ENCODE measurements at regions not wholly inside any gene's neighbourhood (a gene's known extent, or its start where the extent isn't known, plus 50 kb on each side); places are given as distances from the start of the nearest gene placed in this dataset.
A peak's percentile ranks its signal among the peaks of the same experiment; 100 is the strongest.
"Not testable (repeated sequence)": the region's sequence is repeated elsewhere in the genome, so short reads cannot be mapped to it uniquely, and the experiment has no call there.

DNA sequence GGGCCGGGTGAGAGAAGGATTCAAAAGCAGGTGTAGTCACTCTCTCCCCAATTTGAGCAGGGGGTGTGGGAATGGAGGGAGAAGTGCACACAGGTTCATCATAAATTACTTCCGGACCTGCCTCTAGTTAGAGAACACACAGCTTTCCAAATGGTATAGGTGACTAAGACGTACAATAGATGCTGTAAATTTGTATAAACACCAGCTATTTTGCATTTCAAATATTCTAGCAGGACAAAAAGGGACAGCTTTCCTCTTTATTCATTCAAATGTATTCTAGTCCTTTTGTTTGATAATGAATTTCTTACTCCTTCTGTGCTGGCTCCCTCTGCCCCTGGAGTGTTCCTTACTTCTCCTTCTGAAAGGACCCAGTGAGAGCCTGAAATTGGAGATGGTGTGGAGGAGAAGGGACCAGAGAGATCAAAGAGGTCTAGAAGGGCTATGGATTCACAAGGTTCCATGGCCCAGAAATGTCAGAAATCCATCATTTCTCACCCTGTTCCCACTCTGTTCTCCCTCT is 53.2 kb upstream of the SH3BP4 start:
- H3K4me3 ChIP-seq, result no peak overlapping the region
- H3K36me3 ChIP-seq, result no peaks in the 10 kb centered on the region
- TF ChIP-seq, protein P1, sequence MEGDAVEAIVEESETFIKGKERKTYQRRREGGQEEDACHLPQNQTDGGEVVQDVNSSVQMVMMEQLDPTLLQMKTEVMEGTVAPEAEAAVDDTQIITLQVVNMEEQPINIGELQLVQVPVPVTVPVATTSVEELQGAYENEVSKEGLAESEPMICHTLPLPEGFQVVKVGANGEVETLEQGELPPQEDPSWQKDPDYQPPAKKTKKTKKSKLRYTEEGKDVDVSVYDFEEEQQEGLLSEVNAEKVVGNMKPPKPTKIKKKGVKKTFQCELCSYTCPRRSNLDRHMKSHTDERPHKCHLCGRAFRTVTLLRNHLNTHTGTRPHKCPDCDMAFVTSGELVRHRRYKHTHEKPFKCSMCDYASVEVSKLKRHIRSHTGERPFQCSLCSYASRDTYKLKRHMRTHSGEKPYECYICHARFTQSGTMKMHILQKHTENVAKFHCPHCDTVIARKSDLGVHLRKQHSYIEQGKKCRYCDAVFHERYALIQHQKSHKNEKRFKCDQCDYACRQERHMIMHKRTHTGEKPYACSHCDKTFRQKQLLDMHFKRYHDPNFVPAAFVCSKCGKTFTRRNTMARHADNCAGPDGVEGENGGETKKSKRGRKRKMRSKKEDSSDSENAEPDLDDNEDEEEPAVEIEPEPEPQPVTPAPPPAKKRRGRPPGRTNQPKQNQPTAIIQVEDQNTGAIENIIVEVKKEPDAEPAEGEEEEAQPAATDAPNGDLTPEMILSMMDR (IDR thresholded peaks at IDR 0.05), result no peak
- TF ChIP-seq POLR2A (IDR thresholded peaks at IDR 0.05), result no peak
- intact Hi-C loops (cut with DNase I), result no loop called here
- H3K27me3 ChIP-seq, result no peaks in the 10 kb centered on the region
- no peak for ATAC-seq
- no peak for DNase-seq
- H3K9me3 ChIP-seq, result peaks cover 0 to 5% (median 0%) of the 10 kb centered on the region in 12 donors
- no peaks in the 10 kb centered on the region for H3K4me1 ChIP-seq
- WGBS, 4 donors, result 94 to 96% (median 95%) methylated on average over 3 of the region's 3 CpGs
- H3K27ac ChIP-seq, result no peak overlapping the region

DNA sequence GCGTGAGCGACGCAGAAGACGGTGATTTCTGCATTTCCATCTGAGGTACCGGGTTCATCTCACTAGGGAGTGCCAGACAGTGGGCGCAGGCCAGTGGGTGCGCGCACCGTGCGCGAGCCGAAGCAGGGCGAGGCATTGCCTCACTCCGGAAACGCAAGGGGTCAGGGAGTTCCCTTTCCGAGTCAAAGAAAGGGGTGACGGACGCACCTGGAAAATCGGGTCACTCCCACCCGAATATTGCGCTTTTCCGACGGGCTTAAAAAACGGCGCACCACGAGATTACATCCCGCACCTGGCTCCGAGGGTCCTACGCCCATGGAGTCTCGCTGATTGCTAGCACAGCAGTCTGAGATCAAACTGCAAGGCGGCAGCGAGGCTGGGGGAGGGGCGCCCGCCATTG is 63.4 kb upstream of the SH3BP4 start:
- Histone ChIP-seq H3K27ac (peak overlapping the region in 1 of 12 donors; percentile 48), H3K4me3 (peak overlapping the region in 9 of 12 donors; percentile 5 to 48 (median 31))
- not testable (repeated sequence) for DNase-seq, H3K27me3 ChIP-seq, H3K4me1 ChIP-seq, ATAC-seq, H3K9me3 ChIP-seq, H3K36me3 ChIP-seq
- intact Hi-C loops (cut with DNase I), result loop anchor here in 5 of 10 donors (10.0 kb wide), 4 partner anchors 66 to 334 kb away; partner anchors contain the start of gene SH3BP4 (in 1 of the 5)
- 46 to 66% (median 56%) methylated on average over 19 to 31 of the region's 34 CpGs for WGBS, 4 donors

DNA sequence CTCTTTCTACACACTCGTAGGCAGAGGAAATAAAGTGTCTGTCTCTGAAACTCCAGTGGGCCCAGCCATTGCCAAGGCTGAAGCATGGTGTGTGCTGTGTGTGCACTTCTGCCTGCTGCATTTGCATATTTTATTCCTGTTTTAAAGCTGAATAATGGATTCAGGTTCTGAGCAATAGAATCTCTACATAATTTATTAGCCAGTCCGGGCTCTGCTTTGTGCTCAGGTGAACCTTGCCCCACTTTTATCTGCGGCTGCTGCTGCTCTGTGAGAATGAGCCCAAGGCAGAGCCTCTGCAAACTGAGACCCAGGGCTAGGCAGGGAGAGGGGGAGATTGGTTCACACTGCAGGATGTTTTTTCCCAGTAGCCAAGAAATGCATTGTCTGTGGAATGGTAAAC is 64.6 kb upstream of the SH3BP4 start:
- no peaks in the 10 kb centered on the region for H3K9me3 ChIP-seq
- TF ChIP-seq, protein P1 (IDR thresholded peaks at IDR 0.05), result no peak
- TF ChIP-seq POLR2A (IDR thresholded peaks at IDR 0.05), result no peak
- no peaks in the 10 kb centered on the region for H3K36me3 ChIP-seq
- intact Hi-C loops (cut with DNase I), result loop anchor here in 5 of 10 donors (10.0 kb wide), 4 partner anchors 68 to 332 kb away; partner anchors contain the start of gene SH3BP4 (in 1 of the 5)
- ATAC-seq (no peak), DNase-seq (no peak)
- peaks cover 0 to 7% (median 2%) of the 10 kb centered on the region in 12 donors for H3K4me1 ChIP-seq
- WGBS, 4 donors, result 95 to 98% (median 97%) methylated on average over 3 of the region's 3 CpGs
- no peaks in the 10 kb centered on the region for H3K27me3 ChIP-seq
- no peak overlapping the region for H3K4me3 ChIP-seq
- H3K27ac ChIP-seq, result no peak overlapping the region

DNA sequence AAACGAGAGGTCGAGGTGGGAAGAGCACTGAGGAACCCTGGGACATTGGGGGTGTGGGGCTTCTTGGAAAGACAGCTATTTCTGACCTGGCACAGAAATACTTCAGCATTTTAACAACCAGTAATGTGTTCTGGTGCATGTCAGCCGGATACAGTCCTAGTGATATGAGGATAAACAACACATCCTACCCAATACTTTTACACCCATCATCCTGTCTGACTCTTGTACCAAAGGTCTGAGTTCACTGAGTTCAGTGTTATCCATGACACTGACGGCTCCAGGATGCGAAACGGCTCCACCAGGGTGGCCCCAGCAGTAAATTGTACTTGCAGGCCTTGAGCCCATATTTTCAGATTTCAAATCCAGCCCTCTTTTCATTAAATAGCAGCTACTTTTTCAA is 65.9 kb upstream of the SH3BP4 start:
- H3K27me3 ChIP-seq, result no peaks in the 10 kb centered on the region
- H3K9me3 ChIP-seq, result no peaks in the 10 kb centered on the region
- no peak for TF ChIP-seq POLR2A (IDR thresholded peaks at IDR 0.05)
- TF ChIP-seq, protein P1 (IDR thresholded peaks at IDR 0.05), result no peak
- WGBS, 4 donors, result 59 to 68% (median 64%) methylated on average over 6 of the region's 6 CpGs
- ATAC-seq, result no peak
- H3K27ac ChIP-seq, result no peak overlapping the region
- H3K4me3 ChIP-seq, result no peak overlapping the region
- DNase-seq, result no peak
- H3K36me3 ChIP-seq, result no peaks in the 10 kb centered on the region
- intact Hi-C loops (cut with DNase I), result loop anchor here in 5 of 10 donors (10.0 kb wide), 4 partner anchors 69 to 331 kb away; partner anchors contain the start of gene SH3BP4 (in 1 of the 5)
- H3K4me1 ChIP-seq, result peaks cover 0 to 20% (median 8%) of the 10 kb centered on the region in 12 donors

DNA sequence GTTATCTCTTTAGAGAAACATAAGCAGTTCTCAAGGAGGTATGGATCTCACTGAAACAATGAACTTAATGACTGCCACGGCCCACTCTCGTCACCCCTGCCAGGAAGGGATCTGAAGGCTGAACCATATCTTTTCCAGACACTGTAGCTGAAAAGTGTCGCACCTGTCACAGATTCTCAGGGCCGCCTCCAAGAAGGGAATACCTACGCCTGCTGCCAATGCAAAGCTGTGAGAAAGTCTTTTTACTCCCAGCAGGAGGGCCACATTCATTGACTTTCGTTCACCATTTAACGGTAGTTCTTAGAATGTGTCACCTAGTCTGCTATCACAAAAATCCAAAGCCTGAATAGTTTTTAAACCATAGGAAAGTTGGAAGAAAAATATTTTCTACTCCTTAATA is 66.7 kb upstream of the SH3BP4 start:
- no peak for ATAC-seq
- intact Hi-C loops (cut with DNase I), result loop anchor here in 5 of 10 donors (10.0 kb wide), 4 partner anchors 70 to 330 kb away; partner anchors contain the start of gene SH3BP4 (in 1 of the 5)

More for the DNA sequence above, 66.7 kb upstream of the SH3BP4 start:
- no peak overlapping the region for H3K4me3 ChIP-seq
- no peaks in the 10 kb centered on the region for H3K27me3 ChIP-seq
- no peaks in the 10 kb centered on the region for H3K9me3 ChIP-seq
- DNase-seq, result no peak
- peaks cover 0 to 24% (median 8%) of the 10 kb centered on the region in 12 donors for H3K4me1 ChIP-seq
- no peak for TF ChIP-seq POLR2A (IDR thresholded peaks at IDR 0.05)
- TF ChIP-seq, protein P1 (IDR thresholded peaks at IDR 0.05), result no peak
- no peak overlapping the region for H3K27ac ChIP-seq
- 92 to 96% (median 94%) methylated on average over 7 of the region's 7 CpGs for WGBS, 4 donors
- H3K36me3 ChIP-seq, result no peaks in the 10 kb centered on the region

All from heart left ventricle (tissue), 16 donors.